ENCODE measurements at regions not wholly inside any gene's neighbourhood (a gene's known extent, or its start where the extent isn't known, plus 50 kb on each side); places are given as distances from the start of the nearest gene placed in this dataset.

DNA sequence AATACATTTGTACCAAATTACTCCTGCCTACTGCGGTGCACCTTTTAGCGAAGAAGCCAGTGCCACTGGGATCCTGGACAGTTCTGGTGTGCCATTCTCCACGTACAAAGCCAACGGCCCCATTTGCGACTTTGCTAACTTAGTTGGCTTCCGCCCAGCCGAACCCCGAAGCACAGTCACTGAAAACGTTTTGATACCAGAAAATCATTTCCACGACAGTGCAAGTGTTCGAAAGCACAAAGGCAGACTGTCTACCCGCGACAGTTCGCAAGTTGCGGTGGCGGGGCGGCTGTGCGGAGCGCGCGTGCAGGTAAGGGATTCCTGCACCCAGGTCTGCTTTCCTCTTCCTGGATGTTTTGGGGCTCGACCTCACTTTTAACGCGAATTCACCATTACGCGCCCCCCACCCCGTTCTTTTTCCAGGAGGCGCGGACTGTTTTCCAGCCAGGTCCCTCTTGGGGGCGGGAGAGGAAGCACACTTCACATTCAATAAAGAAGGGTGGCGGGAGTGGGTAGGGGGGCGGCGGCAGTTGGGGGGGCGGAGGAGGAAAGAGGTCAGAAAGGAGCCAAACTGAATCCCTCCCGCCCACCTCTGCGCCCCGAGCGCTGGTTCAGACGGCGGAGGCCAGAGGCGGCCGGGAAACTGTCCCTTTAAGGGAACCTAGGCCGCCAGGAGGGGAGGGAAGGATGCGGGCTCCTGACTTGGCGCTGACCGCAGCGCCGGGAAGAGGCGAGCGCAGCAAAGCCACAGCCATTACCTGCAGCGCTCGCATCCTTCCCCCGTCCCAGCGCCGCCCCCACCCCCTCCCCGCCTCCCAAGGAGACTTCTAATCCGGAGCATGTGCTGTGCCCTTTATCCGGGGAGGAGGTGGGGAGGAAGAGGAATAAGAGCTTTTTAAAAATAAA, 107.4 kb upstream of the KCTD1 start:
- Histone ChIP-seq H3K4me3 (ENCODE audit: low read depth in 1 of 3, low read length in 3 of 3) (peak overlapping the region; percentile 44 to 55 (median 51)), H3K4me1 (ENCODE audit: control insufficient read depth in 3 of 3, insufficient read depth in 2 of 3, low read depth in 1 of 3, low read length in 2 of 3) (peaks cover 0 to 10% (median 0%) of the 10 kb centered on the region in 3 donors), H3K9me3 (ENCODE audit: control insufficient read depth in 2 of 2, insufficient read depth in 1 of 2, low read depth in 1 of 2, low read length in 1 of 2) (no peaks in the 10 kb centered on the region), H3K27ac (ENCODE audit: low read depth in 1 of 3, low read length in 2 of 3) (no peak overlapping the region), H3K36me3 (ENCODE audit: control insufficient read depth in 3 of 3, insufficient read depth in 2 of 3, low read depth in 1 of 3, low read length in 3 of 3) (no peaks in the 10 kb centered on the region), H3K27me3 (ENCODE audit: control insufficient read depth in 3 of 3, insufficient read depth in 3 of 3, low read length in 3 of 3) (peaks cover 8 to 38% (median 13%) of the 10 kb centered on the region in 3 donors)
- WGBS, 3 donors: 2 to 3% (median 2%) methylated on average over 55 to 58 of the region's 58 CpGs
- FAIRE-seq (no peak), DNase-seq (peak; percentile 15 to 63)

DNA sequence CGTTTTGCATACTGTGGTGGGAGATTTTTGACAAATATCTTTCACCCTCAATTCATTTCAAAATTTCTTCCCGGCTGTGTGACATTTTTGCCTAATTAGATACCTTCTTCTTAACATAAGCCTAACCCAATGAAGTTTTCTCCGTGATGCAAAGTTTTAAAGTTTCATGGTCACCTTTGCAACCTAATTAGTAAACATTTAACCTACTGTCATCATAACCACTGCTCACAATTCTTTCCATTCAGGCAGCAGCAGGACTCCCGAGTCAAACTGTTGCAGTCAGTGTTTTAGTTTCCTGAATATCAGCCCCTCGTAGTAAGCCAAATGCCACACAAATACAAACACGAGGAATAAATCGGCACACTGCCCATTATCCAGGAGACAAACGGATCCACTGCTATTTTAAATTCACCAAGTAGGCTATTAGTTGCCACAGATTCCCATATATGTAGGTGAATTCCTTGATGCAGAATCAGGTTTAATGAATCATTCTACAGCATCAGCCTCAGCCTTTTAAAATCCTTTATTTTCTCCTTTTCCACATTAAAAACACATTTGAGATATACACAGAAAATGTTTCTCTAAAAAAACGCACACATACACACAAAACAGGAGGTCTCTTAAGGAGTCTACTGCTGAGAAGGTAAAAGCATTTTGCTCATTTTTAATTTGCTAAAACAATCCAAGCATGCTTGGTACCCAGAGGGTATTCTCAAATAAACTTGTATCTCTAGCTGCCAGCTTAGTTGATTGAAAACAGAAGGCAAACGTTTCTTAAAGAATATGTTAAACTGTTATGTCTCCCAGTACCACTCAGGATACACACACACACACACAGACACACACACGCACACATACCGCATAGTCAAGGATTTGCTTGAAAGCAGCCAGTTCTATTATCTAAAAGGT, 106.5 kb upstream of the KCTD1 start:
- Histone ChIP-seq H3K27me3 (ENCODE audit: control insufficient read depth in 3 of 3, insufficient read depth in 3 of 3, low read length in 3 of 3) (peaks cover 8 to 36% (median 16%) of the 10 kb centered on the region in 3 donors), H3K9me3 (ENCODE audit: control insufficient read depth in 2 of 2, insufficient read depth in 1 of 2, low read depth in 1 of 2, low read length in 1 of 2) (no peaks in the 10 kb centered on the region), H3K27ac (ENCODE audit: low read depth in 1 of 3, low read length in 2 of 3) (no peak overlapping the region), H3K4me3 (ENCODE audit: low read depth in 1 of 3, low read length in 3 of 3) (peak overlapping the region in 1 of 3 donors; percentile 44), H3K4me1 (ENCODE audit: control insufficient read depth in 3 of 3, insufficient read depth in 2 of 3, low read depth in 1 of 3, low read length in 2 of 3) (peaks cover 0 to 10% (median 0%) of the 10 kb centered on the region in 3 donors), H3K36me3 (ENCODE audit: control insufficient read depth in 3 of 3, insufficient read depth in 2 of 3, low read depth in 1 of 3, low read length in 3 of 3) (no peaks in the 10 kb centered on the region)
- DNase-seq (peak in 1 of 2 donors; percentile 11), FAIRE-seq (no peak)
- WGBS, 3 donors: 13 to 19% (median 14%) methylated on average over 12 of the region's 12 CpGs

DNA sequence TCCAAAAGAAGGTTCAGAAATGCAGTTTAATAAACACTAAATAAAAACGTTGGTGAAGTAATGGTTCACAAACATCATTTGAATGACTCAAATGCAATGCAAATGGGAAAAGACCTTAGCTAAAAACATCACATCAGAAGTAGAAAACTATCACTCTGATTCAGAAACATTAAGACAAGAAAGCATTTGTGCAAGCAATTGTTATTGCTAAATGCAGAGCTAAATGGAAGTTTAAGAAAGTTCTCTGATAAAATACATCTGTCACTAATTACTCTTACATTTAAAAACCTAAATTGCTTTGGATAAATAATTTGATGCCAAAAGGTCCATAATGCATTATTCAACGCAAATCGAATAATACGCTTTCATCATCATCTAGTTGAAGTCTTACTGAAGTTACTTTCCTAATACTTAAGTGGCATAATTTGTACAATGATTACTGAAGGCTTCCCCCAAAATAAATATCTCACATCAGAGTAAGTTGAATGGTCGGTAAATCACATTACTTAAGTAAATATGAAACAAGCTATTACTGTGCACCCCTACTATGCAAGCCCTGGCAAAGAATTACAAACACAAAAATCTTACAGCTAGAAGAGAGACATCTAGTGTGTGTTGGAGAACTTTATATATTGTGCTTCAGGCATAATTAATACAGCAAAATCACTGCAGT, 105.7 kb upstream of the KCTD1 start:
- DNase-seq (no peak), FAIRE-seq (no peak)
- H3K4me3 ChIP-seq (ENCODE audit: low read depth in 1 of 3, low read length in 3 of 3): no peak overlapping the region
- H3K27me3 ChIP-seq (ENCODE audit: control insufficient read depth in 3 of 3, insufficient read depth in 3 of 3, low read length in 3 of 3): peaks cover 8 to 36% (median 14%) of the 10 kb centered on the region in 3 donors
- H3K9me3 ChIP-seq (ENCODE audit: control insufficient read depth in 2 of 2, insufficient read depth in 1 of 2, low read depth in 1 of 2, low read length in 1 of 2): no peaks in the 10 kb centered on the region
- 41 to 56% (median 52%) methylated on average over 5 of the region's 5 CpGs for WGBS, 3 donors
- no peak overlapping the region for H3K27ac ChIP-seq (ENCODE audit: low read depth in 1 of 3, low read length in 2 of 3)
- H3K4me1 ChIP-seq (ENCODE audit: control insufficient read depth in 3 of 3, insufficient read depth in 2 of 3, low read depth in 1 of 3, low read length in 2 of 3): peaks cover 0 to 10% (median 0%) of the 10 kb centered on the region in 3 donors
- H3K36me3 ChIP-seq (ENCODE audit: control insufficient read depth in 3 of 3, insufficient read depth in 2 of 3, low read depth in 1 of 3, low read length in 3 of 3): no peaks in the 10 kb centered on the region

DNA sequence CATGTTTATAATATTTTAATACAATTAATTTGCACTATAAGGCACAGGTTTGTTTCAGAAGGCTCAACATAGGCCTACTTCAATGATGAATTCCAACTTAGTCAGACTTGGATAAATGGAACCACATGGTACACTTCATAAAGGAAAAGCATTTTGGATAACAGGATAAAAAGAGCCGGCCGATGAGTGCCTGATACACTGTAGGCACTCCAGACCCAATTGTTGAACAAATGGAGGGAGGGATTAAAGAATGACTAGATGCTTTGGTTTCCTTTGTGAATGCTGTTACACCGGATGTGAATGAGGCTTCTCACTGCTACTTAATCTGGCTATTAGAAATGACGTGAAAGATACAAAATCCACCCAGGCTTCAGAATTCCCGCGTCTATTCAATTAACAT, 104.1 kb upstream of the KCTD1 start:
- Histone ChIP-seq H3K4me3 (ENCODE audit: low read depth in 1 of 3, low read length in 3 of 3) (no peak overlapping the region), H3K27ac (ENCODE audit: low read depth in 1 of 3, low read length in 2 of 3) (no peak overlapping the region), H3K36me3 (ENCODE audit: control insufficient read depth in 3 of 3, insufficient read depth in 2 of 3, low read depth in 1 of 3, low read length in 3 of 3) (no peaks in the 10 kb centered on the region), H3K27me3 (ENCODE audit: control insufficient read depth in 3 of 3, insufficient read depth in 3 of 3, low read length in 3 of 3) (peaks cover 7 to 27% (median 14%) of the 10 kb centered on the region in 3 donors), H3K4me1 (ENCODE audit: control insufficient read depth in 3 of 3, insufficient read depth in 2 of 3, low read depth in 1 of 3, low read length in 2 of 3) (peaks cover 0 to 2% (median 0%) of the 10 kb centered on the region in 3 donors), H3K9me3 (ENCODE audit: control insufficient read depth in 2 of 2, insufficient read depth in 1 of 2, low read depth in 1 of 2, low read length in 1 of 2) (no peaks in the 10 kb centered on the region)
- FAIRE-seq (no peak), DNase-seq (no peak)
- WGBS, 3 donors: 93 to 95% (median 95%) methylated on average over 6 of the region's 6 CpGs

DNA sequence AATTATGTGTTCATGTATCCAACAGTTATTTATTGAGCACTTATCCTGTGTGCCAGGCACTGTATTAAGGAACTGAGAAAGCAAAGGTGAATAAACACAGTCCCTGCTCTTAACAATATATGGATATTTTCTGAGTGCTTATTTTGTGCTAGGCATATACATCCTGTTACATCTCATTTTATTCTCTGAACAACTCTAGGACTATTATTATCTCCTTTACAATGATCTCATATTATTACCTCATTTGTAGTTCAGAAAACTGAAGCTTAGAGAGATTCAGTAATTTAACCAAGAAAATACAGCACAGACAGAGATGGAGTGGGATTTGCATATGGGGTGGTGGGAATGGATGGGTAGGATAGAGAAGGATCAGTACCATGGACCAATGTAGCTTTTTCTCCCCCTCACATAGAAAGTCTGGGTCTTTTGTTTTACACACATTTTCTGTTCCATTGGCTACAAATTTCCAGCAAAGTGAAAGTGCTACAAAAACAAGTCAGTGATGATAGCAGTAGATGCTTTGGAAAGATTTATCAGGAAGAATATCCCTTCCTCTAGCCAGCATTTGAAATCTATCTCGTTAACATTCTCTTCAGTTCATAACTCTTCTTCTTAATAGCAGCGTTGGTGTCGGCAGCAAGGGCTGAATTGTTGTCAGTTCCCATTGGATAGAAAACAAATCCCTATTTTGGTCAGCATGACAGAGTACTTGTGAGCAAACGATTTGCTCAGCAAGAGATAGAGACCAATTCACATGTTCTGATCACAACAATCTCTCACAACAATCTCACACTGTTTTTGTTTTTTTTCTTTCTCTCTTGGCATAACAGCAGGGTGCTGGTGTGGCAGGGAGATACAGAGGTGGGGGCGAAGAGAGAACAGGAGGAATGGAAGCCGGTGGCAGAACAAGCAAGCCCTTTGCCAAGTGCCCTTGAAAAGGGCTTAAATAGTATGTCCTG, 102.2 kb upstream of the KCTD1 start:
- Histone ChIP-seq H3K27ac (ENCODE audit: low read depth in 1 of 3, low read length in 2 of 3) (no peak overlapping the region), H3K4me3 (ENCODE audit: low read depth in 1 of 3, low read length in 3 of 3) (no peak overlapping the region), H3K9me3 (ENCODE audit: control insufficient read depth in 2 of 2, insufficient read depth in 1 of 2, low read depth in 1 of 2, low read length in 1 of 2) (no peaks in the 10 kb centered on the region), H3K4me1 (ENCODE audit: control insufficient read depth in 3 of 3, insufficient read depth in 2 of 3, low read depth in 1 of 3, low read length in 2 of 3) (no peaks in the 10 kb centered on the region), H3K36me3 (ENCODE audit: control insufficient read depth in 3 of 3, insufficient read depth in 2 of 3, low read depth in 1 of 3, low read length in 3 of 3) (no peaks in the 10 kb centered on the region), H3K27me3 (ENCODE audit: control insufficient read depth in 3 of 3, insufficient read depth in 3 of 3, low read length in 3 of 3) (peaks cover 3 to 17% (median 6%) of the 10 kb centered on the region in 3 donors)
- DNase-seq: no peak
- FAIRE-seq: no peak
- WGBS, 3 donors: 56 to 60% (median 57%) methylated on average over 6 of the region's 6 CpGs

DNA sequence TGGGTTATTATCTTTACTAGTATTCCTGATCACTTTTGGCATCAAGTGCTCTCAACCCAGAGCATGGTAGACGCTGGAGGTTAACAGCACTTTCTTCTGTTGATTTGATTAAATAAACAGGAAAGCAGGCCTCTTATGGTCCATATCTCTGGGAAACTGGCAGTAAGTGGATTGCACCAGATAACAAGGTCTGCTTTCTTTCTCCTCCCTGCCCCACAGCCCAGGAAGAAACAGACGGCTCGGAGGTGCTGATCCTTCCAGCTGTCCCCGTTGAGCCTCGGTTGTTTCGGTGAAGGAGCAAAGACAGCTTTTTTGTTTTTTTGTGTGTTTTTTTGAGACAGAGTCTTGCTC, 100.8 kb upstream of the KCTD1 start:
- H3K27ac ChIP-seq (ENCODE audit: low read depth in 1 of 3, low read length in 2 of 3): no peak overlapping the region

DNA sequence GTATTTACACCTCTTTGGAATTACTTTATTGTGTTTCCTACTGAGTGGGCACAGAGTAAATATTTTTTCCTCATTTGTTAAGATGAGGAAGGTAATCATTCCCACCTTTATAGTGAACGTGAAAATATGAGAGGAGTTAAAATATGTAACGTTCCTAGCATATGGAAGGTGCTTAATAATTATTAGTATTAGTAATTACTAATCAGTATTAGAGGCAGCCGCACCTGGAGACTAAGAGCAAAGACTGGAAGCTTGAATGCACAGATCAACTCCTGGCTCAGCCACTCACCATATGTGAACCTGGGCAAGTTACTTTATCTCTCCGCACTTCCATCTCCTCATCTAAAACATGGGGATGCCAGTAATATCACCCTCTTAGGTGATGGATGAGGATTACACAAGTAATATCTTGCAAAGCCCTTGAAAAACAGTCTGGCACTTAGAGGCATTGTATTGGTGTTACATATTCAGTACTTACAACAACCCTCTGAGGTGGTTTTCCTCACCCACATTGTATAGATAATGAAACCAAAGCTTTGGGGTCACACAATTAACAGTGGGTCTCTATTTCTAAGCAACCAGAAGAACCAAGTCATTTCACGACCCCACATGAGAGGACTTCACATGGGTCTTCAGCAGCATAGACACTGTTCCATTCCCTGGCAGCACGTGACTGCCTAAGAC, 100.3 kb upstream of the KCTD1 start:
- FAIRE-seq (no peak), DNase-seq (no peak)
- Histone ChIP-seq H3K36me3 (ENCODE audit: control insufficient read depth in 3 of 3, insufficient read depth in 2 of 3, low read depth in 1 of 3, low read length in 3 of 3) (no peaks in the 10 kb centered on the region), H3K4me1 (ENCODE audit: control insufficient read depth in 3 of 3, insufficient read depth in 2 of 3, low read depth in 1 of 3, low read length in 2 of 3) (no peaks in the 10 kb centered on the region), H3K9me3 (ENCODE audit: control insufficient read depth in 2 of 2, insufficient read depth in 1 of 2, low read depth in 1 of 2, low read length in 1 of 2) (no peaks in the 10 kb centered on the region), H3K27me3 (ENCODE audit: control insufficient read depth in 3 of 3, insufficient read depth in 3 of 3, low read length in 3 of 3) (peaks cover 0 to 12% (median 3%) of the 10 kb centered on the region in 3 donors), H3K4me3 (ENCODE audit: low read depth in 1 of 3, low read length in 3 of 3) (no peak overlapping the region), H3K27ac (ENCODE audit: low read depth in 1 of 3, low read length in 2 of 3) (no peak overlapping the region)
- 72 to 76% (median 73%) methylated on average over 6 of the region's 6 CpGs for WGBS, 3 donors

More for the DNA sequence above, 100.8 kb upstream of the KCTD1 start:
- DNase-seq: no peak
- 45 to 52% (median 48%) methylated on average over 6 of the region's 6 CpGs for WGBS, 3 donors
- Histone ChIP-seq H3K4me1 (ENCODE audit: control insufficient read depth in 3 of 3, insufficient read depth in 2 of 3, low read depth in 1 of 3, low read length in 2 of 3) (no peaks in the 10 kb centered on the region), H3K36me3 (ENCODE audit: control insufficient read depth in 3 of 3, insufficient read depth in 2 of 3, low read depth in 1 of 3, low read length in 3 of 3) (no peaks in the 10 kb centered on the region), H3K27me3 (ENCODE audit: control insufficient read depth in 3 of 3, insufficient read depth in 3 of 3, low read length in 3 of 3) (peaks cover 0 to 12% (median 3%) of the 10 kb centered on the region in 3 donors), H3K9me3 (ENCODE audit: control insufficient read depth in 2 of 2, insufficient read depth in 1 of 2, low read depth in 1 of 2, low read length in 1 of 2) (no peaks in the 10 kb centered on the region), H3K4me3 (ENCODE audit: low read depth in 1 of 3, low read length in 3 of 3) (no peak overlapping the region)
- FAIRE-seq: no peak
